H1 (cell line): ENCODE measurements at regions not wholly inside any gene's neighbourhood (a gene's known extent, or its start where the extent isn't known, plus 50 kb on each side); places are given as distances from the start of the nearest gene placed in this dataset.
A peak's percentile ranks its signal among the peaks of the same experiment; 100 is the strongest.

Experiments
- ASH2L ChIP-seq: fragments of 200-600, 300-600 bp; sonication (generic); IDR thresholded peaks from one replicate; pipeline ENCODE4 v1.7.1; 2017; ENCODE audit warnings: low read length
- ATF2 ChIP-seq: IDR thresholded peaks from 2 replicates; pipeline ENCODE4 v1.6.1; 2012; ENCODE audit warnings: low read length, inconsistent platforms
- BCL11A ChIP-seq, 2 experiments: IDR thresholded peaks; one replicate each; pipeline ENCODE4 v1.6.1; 2011; ENCODE audit warnings: low read depth in 2 of 2, low read length in 2 of 2, mild to moderate bottlenecking in 2 of 2
- CREB1 ChIP-seq: IDR thresholded peaks from 2 replicates; pipeline ENCODE4 v1.6.1; 2012; ENCODE audit warnings: inconsistent platforms
- EZH2 ChIP-seq: fragments of 200-600 bp; sonication (generic); IDR thresholded peaks from 2 replicates; pipeline ENCODE4 v1.7.1; 2012; ENCODE audit warnings: low read depth, mild to moderate bottlenecking, moderate library complexity, low read length, inconsistent platforms; ENCODE audit not compliant: severe bottlenecking
- FOSL1 ChIP-seq: IDR thresholded peaks from 2 replicates; pipeline ENCODE4 v1.6.1; 2011; ENCODE audit warnings: mild to moderate bottlenecking, low read depth, low read length, moderate library complexity; ENCODE audit not compliant: insufficient read depth
- HDAC6 ChIP-seq: IDR thresholded peaks from one replicate; pipeline ENCODE4 v1.7.1; 2012; ENCODE audit warnings: low read depth, mild to moderate bottlenecking, inconsistent platforms, low read length, moderate library complexity
- JUN ChIP-seq: IDR thresholded peaks from 2 replicates; pipeline ENCODE4 v1.6.1; 2011; ENCODE audit warnings: low read depth, mild to moderate bottlenecking, improper control_type of control experiment, low read length
- NRF1 ChIP-seq: IDR thresholded peaks from 2 replicates; pipeline ENCODE4 v1.6.1; 2011; ENCODE audit warnings: mild to moderate bottlenecking, low read depth, low read length, improper control_type of control experiment
- RBBP5 ChIP-seq: IDR thresholded peaks from 2 replicates; pipeline ENCODE4 v1.7.1; 2012; ENCODE audit warnings: low read depth, mild to moderate bottlenecking, inconsistent platforms, low read length, moderate library complexity, borderline replicate concordance
- SAP30 ChIP-seq: fragments of 300-600 bp; sonication (generic); IDR thresholded peaks from 2 replicates; pipeline ENCODE4 v1.7.1; 2012; ENCODE audit warnings: low read length, moderate library complexity, mild to moderate bottlenecking, inconsistent platforms; ENCODE audit not compliant: insufficient read depth, insufficient replicate concordance
- ZNF274 ChIP-seq: IDR thresholded peaks from 2 replicates; pipeline ENCODE4 v1.7.0; 2012; ENCODE audit warnings: low read length, borderline replicate concordance; ENCODE audit errors: extremely low read depth

- no peak for TF ChIP-seq FOSL1
- no peak for TF ChIP-seq CREB1
- no peak for TF ChIP-seq EZH2
- TF ChIP-seq SAP30, result no peak
- 0 out of 2 replicates have a peak, but pooled peaks have one; percentile 48 for TF ChIP-seq RBBP5
- peak; percentile 38 for TF ChIP-seq ASH2L
- no peak for TF ChIP-seq ZNF274
- TF ChIP-seq BCL11A (IDR thresholded peaks at IDR 0.05; ENCODE audit: low read depth in 2 of 2, low read length in 2 of 2), result no peak
- no peak for TF ChIP-seq ATF2
- TF ChIP-seq JUN, result no peak
- TF ChIP-seq HDAC6, result no peak
- no peak for TF ChIP-seq NRF1
- TF ChIP-seq, all 59 proteins: peak for 3
These were observed 294.5 kb upstream of the NFE2L3 start (continued) for GRCh38 chr7:25857376-25858067.
